ENCODE measurements at regions not wholly inside any gene's neighbourhood (a gene's known extent, or its start where the extent isn't known, plus 50 kb on each side); places are given as distances from the start of the nearest gene placed in this dataset.

- Histone ChIP-seq H3K4me1 (ENCODE audit: insufficient read depth, low read length, poor library complexity, severe bottlenecking) (no peaks in the 10 kb centered on the region), H3K9me3 (ENCODE audit: insufficient read depth, low read depth, low read length) (no peaks in the 10 kb centered on the region; the same call in 1 of the 2 replicates), H3K27me3 (ENCODE audit: insufficient read depth, low read length, poor library complexity, severe bottlenecking) (no peaks in the 10 kb centered on the region), H2AFZ (ENCODE audit: low read length) (no peak overlapping the region), H4K20me1 (ENCODE audit: insufficient read depth, low read length, poor library complexity, severe bottlenecking) (no peaks in the 10 kb centered on the region), H3K79me2 (ENCODE audit: insufficient read depth, low read length) (no peaks in the 10 kb centered on the region), H3K4me2 (ENCODE audit: low read depth, low read length, poor library complexity, severe bottlenecking) (no peak overlapping the region), H3K36me3 (ENCODE audit: insufficient read depth, low read length) (no peaks in the 10 kb centered on the region), H3K4me3 (ENCODE audit: low read length, poor library complexity, severe bottlenecking) (no peak overlapping the region), H3F3A (ENCODE audit: low read depth) (no peaks in the 10 kb centered on the region), H3K9me2 (replicated peaks; ENCODE audit: low read depth, low read length) (no peaks in the 10 kb centered on the region), H3K9ac (ENCODE audit: low read depth, low read length, poor library complexity, severe bottlenecking) (no peak overlapping the region)
- no peak for TF ChIP-seq EZH2phosphoT487 (IDR thresholded peaks at IDR 0.05; ENCODE audit: borderline replicate concordance)
- TF ChIP-seq, protein P1, sequence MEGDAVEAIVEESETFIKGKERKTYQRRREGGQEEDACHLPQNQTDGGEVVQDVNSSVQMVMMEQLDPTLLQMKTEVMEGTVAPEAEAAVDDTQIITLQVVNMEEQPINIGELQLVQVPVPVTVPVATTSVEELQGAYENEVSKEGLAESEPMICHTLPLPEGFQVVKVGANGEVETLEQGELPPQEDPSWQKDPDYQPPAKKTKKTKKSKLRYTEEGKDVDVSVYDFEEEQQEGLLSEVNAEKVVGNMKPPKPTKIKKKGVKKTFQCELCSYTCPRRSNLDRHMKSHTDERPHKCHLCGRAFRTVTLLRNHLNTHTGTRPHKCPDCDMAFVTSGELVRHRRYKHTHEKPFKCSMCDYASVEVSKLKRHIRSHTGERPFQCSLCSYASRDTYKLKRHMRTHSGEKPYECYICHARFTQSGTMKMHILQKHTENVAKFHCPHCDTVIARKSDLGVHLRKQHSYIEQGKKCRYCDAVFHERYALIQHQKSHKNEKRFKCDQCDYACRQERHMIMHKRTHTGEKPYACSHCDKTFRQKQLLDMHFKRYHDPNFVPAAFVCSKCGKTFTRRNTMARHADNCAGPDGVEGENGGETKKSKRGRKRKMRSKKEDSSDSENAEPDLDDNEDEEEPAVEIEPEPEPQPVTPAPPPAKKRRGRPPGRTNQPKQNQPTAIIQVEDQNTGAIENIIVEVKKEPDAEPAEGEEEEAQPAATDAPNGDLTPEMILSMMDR (conservative IDR thresholded peaks at IDR 0.05; ENCODE audit: low read length), result no peak
These were observed 1045.0 kb upstream of the ADGRL3 start for GRCh38 chr4:60155088-60155487.

- Histone ChIP-seq H3K9ac (ENCODE audit: low read depth, low read length, poor library complexity, severe bottlenecking) (no peak overlapping the region), H3K27me3 (ENCODE audit: insufficient read depth, low read length, poor library complexity, severe bottlenecking) (no peaks in the 10 kb centered on the region), H3K4me3 (ENCODE audit: low read length, poor library complexity, severe bottlenecking) (no peak overlapping the region), H3K4me1 (ENCODE audit: insufficient read depth, low read length, poor library complexity, severe bottlenecking) (no peaks in the 10 kb centered on the region), H3K9me3 (ENCODE audit: insufficient read depth, low read depth, low read length) (no peaks in the 10 kb centered on the region), H2AFZ (ENCODE audit: low read length) (no peak overlapping the region), H3K79me2 (ENCODE audit: insufficient read depth, low read length) (no peaks in the 10 kb centered on the region), H3K9me2 (replicated peaks; ENCODE audit: low read depth, low read length) (no peaks in the 10 kb centered on the region), H3K4me2 (ENCODE audit: low read depth, low read length, poor library complexity, severe bottlenecking) (no peak overlapping the region), H3F3A (ENCODE audit: low read depth) (no peaks in the 10 kb centered on the region), H3K36me3 (ENCODE audit: insufficient read depth, low read length) (no peaks in the 10 kb centered on the region), H4K20me1 (ENCODE audit: insufficient read depth, low read length, poor library complexity, severe bottlenecking) (no peaks in the 10 kb centered on the region)
- TF ChIP-seq EZH2phosphoT487 (IDR thresholded peaks at IDR 0.05; ENCODE audit: borderline replicate concordance), result no peak
- TF ChIP-seq, protein P1 (conservative IDR thresholded peaks at IDR 0.05; ENCODE audit: low read length), result no peak
These were observed 1027.0 kb upstream of the ADGRL3 start for GRCh38 chr4:60173103-60173502.

GRCh38 chr4:60173718-60174117, 1026.4 kb upstream of the ADGRL3 start:
- H3K9me3 ChIP-seq (ENCODE audit: insufficient read depth, low read depth, low read length), result no peaks in the 10 kb centered on the region
- TF ChIP-seq EZH2phosphoT487 (IDR thresholded peaks at IDR 0.05; ENCODE audit: borderline replicate concordance), result no peak
- TF ChIP-seq, protein P1 (conservative IDR thresholded peaks at IDR 0.05; ENCODE audit: low read length), result no peak
- H3K9me2 ChIP-seq (replicated peaks; ENCODE audit: low read depth, low read length), result no peaks in the 10 kb centered on the region

More at GRCh38 chr4:60173718-60174117, 1026.4 kb upstream of the ADGRL3 start:
- no peaks in the 10 kb centered on the region for H3K27me3 ChIP-seq (ENCODE audit: insufficient read depth, low read length, poor library complexity, severe bottlenecking)
- H3K4me2 ChIP-seq (ENCODE audit: low read depth, low read length, poor library complexity, severe bottlenecking), result no peak overlapping the region
- no peaks in the 10 kb centered on the region for H3F3A ChIP-seq (ENCODE audit: low read depth)
- H4K20me1 ChIP-seq (ENCODE audit: insufficient read depth, low read length, poor library complexity, severe bottlenecking), result no peaks in the 10 kb centered on the region
- no peak overlapping the region for H2AFZ ChIP-seq (ENCODE audit: low read length)
- H3K36me3 ChIP-seq (ENCODE audit: insufficient read depth, low read length), result no peaks in the 10 kb centered on the region
- H3K4me3 ChIP-seq (ENCODE audit: low read length, poor library complexity, severe bottlenecking), result no peak overlapping the region
- no peaks in the 10 kb centered on the region for H3K4me1 ChIP-seq (ENCODE audit: insufficient read depth, low read length, poor library complexity, severe bottlenecking)
- H3K79me2 ChIP-seq (ENCODE audit: insufficient read depth, low read length), result no peaks in the 10 kb centered on the region
- no peak overlapping the region for H3K9ac ChIP-seq (ENCODE audit: low read depth, low read length, poor library complexity, severe bottlenecking)
